ENCODE measurements at regions not wholly inside any gene's neighbourhood (a gene's known extent, or its start where the extent isn't known, plus 50 kb on each side); places are given as distances from the start of the nearest gene placed in this dataset.

DNA sequence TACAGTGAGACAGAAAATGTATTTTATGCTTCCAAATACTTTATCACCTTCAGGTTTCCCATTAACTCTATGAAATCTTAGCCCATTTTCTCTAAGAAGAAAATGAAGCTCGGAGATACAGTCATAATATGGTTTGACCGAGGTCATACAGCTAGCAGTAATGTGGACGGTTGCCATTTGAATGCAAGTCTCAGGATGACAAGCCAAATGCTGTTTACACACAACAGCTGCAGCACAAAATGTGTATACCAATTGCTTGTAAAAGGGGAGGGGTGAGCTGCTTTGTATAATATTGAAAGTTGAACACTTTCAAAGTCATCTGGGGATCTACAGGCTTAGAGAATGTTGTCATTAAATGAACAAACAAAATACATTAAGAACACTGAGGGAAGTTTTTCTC lies 93.8 kb upstream of the FSIP2 start:
- DNase-seq (ENCODE audit: low read depth, low spot score) = no peak
- H3K9me3 ChIP-seq (ENCODE audit: control insufficient read depth, insufficient read depth, low read depth, low read length) = no peaks in the 10 kb centered on the region
- no peak for ATAC-seq
- TF ChIP-seq, protein P1, sequence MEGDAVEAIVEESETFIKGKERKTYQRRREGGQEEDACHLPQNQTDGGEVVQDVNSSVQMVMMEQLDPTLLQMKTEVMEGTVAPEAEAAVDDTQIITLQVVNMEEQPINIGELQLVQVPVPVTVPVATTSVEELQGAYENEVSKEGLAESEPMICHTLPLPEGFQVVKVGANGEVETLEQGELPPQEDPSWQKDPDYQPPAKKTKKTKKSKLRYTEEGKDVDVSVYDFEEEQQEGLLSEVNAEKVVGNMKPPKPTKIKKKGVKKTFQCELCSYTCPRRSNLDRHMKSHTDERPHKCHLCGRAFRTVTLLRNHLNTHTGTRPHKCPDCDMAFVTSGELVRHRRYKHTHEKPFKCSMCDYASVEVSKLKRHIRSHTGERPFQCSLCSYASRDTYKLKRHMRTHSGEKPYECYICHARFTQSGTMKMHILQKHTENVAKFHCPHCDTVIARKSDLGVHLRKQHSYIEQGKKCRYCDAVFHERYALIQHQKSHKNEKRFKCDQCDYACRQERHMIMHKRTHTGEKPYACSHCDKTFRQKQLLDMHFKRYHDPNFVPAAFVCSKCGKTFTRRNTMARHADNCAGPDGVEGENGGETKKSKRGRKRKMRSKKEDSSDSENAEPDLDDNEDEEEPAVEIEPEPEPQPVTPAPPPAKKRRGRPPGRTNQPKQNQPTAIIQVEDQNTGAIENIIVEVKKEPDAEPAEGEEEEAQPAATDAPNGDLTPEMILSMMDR (IDR thresholded peaks at IDR 0.05) = no peak
- TF ChIP-seq, protein P2, sequence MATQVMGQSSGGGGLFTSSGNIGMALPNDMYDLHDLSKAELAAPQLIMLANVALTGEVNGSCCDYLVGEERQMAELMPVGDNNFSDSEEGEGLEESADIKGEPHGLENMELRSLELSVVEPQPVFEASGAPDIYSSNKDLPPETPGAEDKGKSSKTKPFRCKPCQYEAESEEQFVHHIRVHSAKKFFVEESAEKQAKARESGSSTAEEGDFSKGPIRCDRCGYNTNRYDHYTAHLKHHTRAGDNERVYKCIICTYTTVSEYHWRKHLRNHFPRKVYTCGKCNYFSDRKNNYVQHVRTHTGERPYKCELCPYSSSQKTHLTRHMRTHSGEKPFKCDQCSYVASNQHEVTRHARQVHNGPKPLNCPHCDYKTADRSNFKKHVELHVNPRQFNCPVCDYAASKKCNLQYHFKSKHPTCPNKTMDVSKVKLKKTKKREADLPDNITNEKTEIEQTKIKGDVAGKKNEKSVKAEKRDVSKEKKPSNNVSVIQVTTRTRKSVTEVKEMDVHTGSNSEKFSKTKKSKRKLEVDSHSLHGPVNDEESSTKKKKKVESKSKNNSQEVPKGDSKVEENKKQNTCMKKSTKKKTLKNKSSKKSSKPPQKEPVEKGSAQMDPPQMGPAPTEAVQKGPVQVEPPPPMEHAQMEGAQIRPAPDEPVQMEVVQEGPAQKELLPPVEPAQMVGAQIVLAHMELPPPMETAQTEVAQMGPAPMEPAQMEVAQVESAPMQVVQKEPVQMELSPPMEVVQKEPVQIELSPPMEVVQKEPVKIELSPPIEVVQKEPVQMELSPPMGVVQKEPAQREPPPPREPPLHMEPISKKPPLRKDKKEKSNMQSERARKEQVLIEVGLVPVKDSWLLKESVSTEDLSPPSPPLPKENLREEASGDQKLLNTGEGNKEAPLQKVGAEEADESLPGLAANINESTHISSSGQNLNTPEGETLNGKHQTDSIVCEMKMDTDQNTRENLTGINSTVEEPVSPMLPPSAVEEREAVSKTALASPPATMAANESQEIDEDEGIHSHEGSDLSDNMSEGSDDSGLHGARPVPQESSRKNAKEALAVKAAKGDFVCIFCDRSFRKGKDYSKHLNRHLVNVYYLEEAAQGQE (IDR thresholded peaks at IDR 0.05; ENCODE audit: insufficient read depth in 1 of 2, low read depth in 2 of 2, low read length in 1 of 2) = no peak
- TF ChIP-seq TCF7L2 (IDR thresholded peaks at IDR 0.05; ENCODE audit: low read depth, low read length) (no peak), SIN3A (IDR thresholded peaks at IDR 0.05; ENCODE audit: borderline replicate concordance, insufficient read depth, low read depth, low read length) (no peak), POLR2AphosphoS5 (IDR thresholded peaks at IDR 0.05; ENCODE audit: low read depth, low read length) (no peak)
- H3K4me3 ChIP-seq (ENCODE audit: low read depth in 2 of 2, low read length in 2 of 2) = no peak overlapping the region
- H3K4me1 ChIP-seq (ENCODE audit: control insufficient read depth, insufficient read depth, low read length) = no peaks in the 10 kb centered on the region
- H3K36me3 ChIP-seq (ENCODE audit: control insufficient read depth, insufficient read depth, low read length) = no peaks in the 10 kb centered on the region
- H3K27me3 ChIP-seq (ENCODE audit: control insufficient read depth, insufficient read depth, low read length) = no peaks in the 10 kb centered on the region
- in situ Hi-C loops (cut with HindIII; ENCODE audit: low pct_unique_long_range_greater_than_20kb, low sequenced_read_pairs) (no loop called here), intact Hi-C loops (cut with micrococcal nuclease; ENCODE audit: unreplicated experiment) (no loop called here)
- BruUV-seq (replicated peaks) = no TSS peak
- ChIA-PET POLR2A (no interaction called here), CTCF (no interaction called here)
- no peak overlapping the region for H3K27ac ChIP-seq (ENCODE audit: low read length)

DNA sequence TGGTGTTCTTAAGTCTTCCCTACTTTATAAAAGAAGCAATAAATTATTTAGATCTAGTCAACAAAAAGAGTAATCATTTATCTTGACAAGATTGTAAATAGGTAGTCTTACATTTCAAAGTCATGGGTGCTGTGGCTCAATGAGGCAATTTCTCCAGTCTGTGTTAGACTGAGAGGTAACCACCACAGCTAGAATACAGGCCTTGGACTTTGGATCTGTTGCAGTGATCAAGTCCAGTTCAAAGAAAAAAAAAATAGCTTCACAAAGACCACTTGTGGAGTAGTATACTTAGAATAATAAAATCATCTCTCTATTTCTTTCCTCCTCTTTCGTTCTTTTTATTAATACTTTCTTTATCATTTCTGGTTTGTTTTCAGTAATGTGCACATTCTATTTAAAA lies 93.1 kb upstream of the FSIP2 start:
- TF ChIP-seq TCF7L2 (IDR thresholded peaks at IDR 0.05; ENCODE audit: low read depth, low read length) (no peak), SIN3A (IDR thresholded peaks at IDR 0.05; ENCODE audit: borderline replicate concordance, insufficient read depth, low read depth, low read length) (no peak), POLR2AphosphoS5 (IDR thresholded peaks at IDR 0.05; ENCODE audit: low read depth, low read length) (no peak)
- TF ChIP-seq, protein P2 (IDR thresholded peaks at IDR 0.05; ENCODE audit: insufficient read depth in 1 of 2, low read depth in 2 of 2, low read length in 1 of 2) = no peak
- H3K27ac ChIP-seq (ENCODE audit: low read length) = no peak overlapping the region

More for the DNA sequence above, 93.1 kb upstream of the FSIP2 start:
- H3K4me3 ChIP-seq (ENCODE audit: low read depth in 2 of 2, low read length in 2 of 2) = no peak overlapping the region
- no peaks in the 10 kb centered on the region for H3K9me3 ChIP-seq (ENCODE audit: control insufficient read depth, insufficient read depth, low read depth, low read length)
- ChIA-PET CTCF (no interaction called here), POLR2A (no interaction called here)
- no peak for DNase-seq (ENCODE audit: low read depth, low spot score)
- H3K36me3 ChIP-seq (ENCODE audit: control insufficient read depth, insufficient read depth, low read length) = no peaks in the 10 kb centered on the region
- intact Hi-C loops (cut with micrococcal nuclease; ENCODE audit: unreplicated experiment) (no loop called here), in situ Hi-C loops (cut with HindIII; ENCODE audit: low pct_unique_long_range_greater_than_20kb, low sequenced_read_pairs) (no loop called here)
- H3K27me3 ChIP-seq (ENCODE audit: control insufficient read depth, insufficient read depth, low read length) = no peaks in the 10 kb centered on the region
- no peaks in the 10 kb centered on the region for H3K4me1 ChIP-seq (ENCODE audit: control insufficient read depth, insufficient read depth, low read length)
- no TSS peak for BruUV-seq (replicated peaks)
- ATAC-seq = no peak

Data from Panc1 (cell line).